K562 (cell line): ENCODE measurements at regions not wholly inside any gene's neighbourhood (a gene's known extent, or its start where the extent isn't known, plus 50 kb on each side); places are given as distances from the start of the nearest gene placed in this dataset.

ENCODE experiments used
- ATAC-seq: fragments of 200-7000 bp; cut with Tn5 transposase; 3 replicates; pipeline ENCODE4 v1.9.1; 2020; ENCODE audit warnings: moderate library complexity
- BruUV-seq: library from RNA; stranded (reverse); fragments of 400-500 nt; replicated peaks from 2 replicates; lab custom pipeline; 2021; lab: Mats Ljungman, UMichigan
- CTCF ChIA-PET: fragments of 300-600 bp; formaldehyde crosslinking; extraction: SDS; loops from one replicate; lab custom pipeline; 2021; ENCODE audit warnings: low intra/inter-chr PET ratio; lab: Yijun Ruan, JAX
- POLR2A ChIA-PET: fragments of 300-600, 350-650 bp; sonication (Branson Sonifier 250); formaldehyde crosslinking; extraction: SDS; loops from one replicate; lab custom pipeline; 2021; ENCODE audit warnings: antibody characterized with exemption, inconsistent platforms; lab: Yijun Ruan, JAX
- DNase-seq, 4 experiments: peaks; one replicate each; pipeline versions ENCODE4 v3.0.0 to v3.0.0-alpha.2; 2011 to 2018; ENCODE audit warnings: low spot score in 3 of 4, mixed read lengths in 3 of 4; ENCODE audit errors: extremely low read depth in 1 of 4
- FAIRE-seq: peaks from 2 replicates; lab custom pipeline; 2011; peaks lifted over from hg19 to GRCh38; lab: Jason Lieb, UNC
- H2AFZ ChIP-seq: 2 replicates; pipeline ENCODE4 v1.6.0; 2011; ENCODE audit warnings: low read depth, low read length, control low read depth, inconsistent platforms
- H3K27ac ChIP-seq: fragments of 200-600 bp; 3 replicates; pipeline ENCODE4 v1.8.0; 2011; ENCODE audit warnings: low read depth, mild to moderate bottlenecking, control low read depth, inconsistent platforms, low read length, moderate library complexity, mixed read lengths; ENCODE audit errors: extremely low read depth
- H3K27me3 ChIP-seq, 2 experiments: fragments of 300-600 bp in 1 of 2; 2 replicates in 1 of 2; 3 replicates in 1 of 2; pipeline versions ENCODE4 v1.6.0 to v1.8.0; 2011; ENCODE audit warnings: inconsistent platforms in 2 of 2, low read length in 2 of 2, mild to moderate bottlenecking in 1 of 2, mixed read lengths in 1 of 2, moderate library complexity in 1 of 2; ENCODE audit not compliant: control insufficient read depth in 2 of 2, insufficient read depth in 2 of 2
- H3K36me3 ChIP-seq: fragments of 300-600 bp; 3 replicates; pipeline ENCODE4 v1.8.0; 2011; ENCODE audit warnings: mild to moderate bottlenecking, low read length, inconsistent platforms; ENCODE audit not compliant: control insufficient read depth, insufficient read depth
- H3K4me1 ChIP-seq, 2 experiments: fragments of 200-600 bp in 1 of 2; replicated peaks in 1 of 2; 2 replicates in 1 of 2; 3 replicates in 1 of 2; pipeline versions ENCODE4 v1.5.1 to v1.8.0; 2011; ENCODE audit warnings: inconsistent platforms in 2 of 2, low read length in 2 of 2, mild to moderate bottlenecking in 1 of 2, mixed read lengths in 1 of 2, moderate library complexity in 1 of 2; ENCODE audit not compliant: control insufficient read depth in 2 of 2, insufficient read depth in 2 of 2
- H3K4me2 ChIP-seq: 2 replicates; pipeline ENCODE4 v1.6.1; 2011; ENCODE audit warnings: low read length, control low read depth, inconsistent platforms, mixed read lengths; ENCODE audit not compliant: insufficient read depth
- H3K4me3 ChIP-seq: fragments of 200-600 bp; sonication (generic), shearing (Covaris generic); 2 replicates; pipeline ENCODE4 v1.5.1; 2016; ENCODE audit warnings: control low read depth, inconsistent platforms
- H3K79me2 ChIP-seq: fragments of 200-600 bp; 3 replicates; pipeline ENCODE4 v1.8.0; 2011; ENCODE audit warnings: low read length, inconsistent platforms; ENCODE audit not compliant: control insufficient read depth, insufficient read depth
- H3K9ac ChIP-seq, 2 experiments: 2 replicates each; pipeline versions ENCODE4 v1.6.0 to v1.6.1; 2011; ENCODE audit warnings: low read depth in 2 of 2, low read length in 2 of 2, control low read depth in 1 of 2, inconsistent platforms in 1 of 2, mild to moderate bottlenecking in 1 of 2, mixed read lengths in 1 of 2; ENCODE audit not compliant: insufficient read depth in 1 of 2
- H3K9me1 ChIP-seq: one replicate; pipeline ENCODE4 v1.6.0; 2011; ENCODE audit warnings: inconsistent platforms, mild to moderate bottlenecking, low read length, moderate library complexity; ENCODE audit not compliant: control insufficient read depth, insufficient read depth
- H3K9me3 ChIP-seq: replicated peaks from 2 replicates; pipeline ENCODE4 v1.5.1; 2011; ENCODE audit warnings: low read depth, low read length, inconsistent platforms; ENCODE audit not compliant: control insufficient read depth, insufficient read depth
- H4K20me1 ChIP-seq: replicated peaks from 2 replicates; pipeline ENCODE4 v1.6.1; 2011; ENCODE audit warnings: low read length, inconsistent platforms, mixed read lengths; ENCODE audit not compliant: control insufficient read depth, insufficient read depth
- BACH1 ChIP-seq: fragments of 200-800 bp; sonication (Bioruptor generic); IDR thresholded peaks from 2 replicates; pipeline ENCODE4 v1.6.1; 2016; ENCODE audit warnings: missing genetic modification characterization, missing compliant biosample characterization
- FOXA3 ChIP-seq, 2 experiments: fragments of 450-650 bp in 1 of 2; sonication (generic) in 1 of 2; formaldehyde crosslinking; IDR thresholded peaks in 1 of 2; conservative IDR thresholded peaks in 1 of 2; 2 replicates each; pipeline versions ENCODE4 v1.4.0 to v1.8.0; 2020 to 2022; ENCODE audit warnings: mild to moderate bottlenecking in 2 of 2, missing genetic modification reagents in 1 of 2
- MEIS2 ChIP-seq: fragments of 450-650 bp; IDR thresholded peaks from 2 replicates; pipeline ENCODE4 v1.6.1; 2014; ENCODE audit warnings: mild to moderate bottlenecking; ENCODE audit not compliant: partially characterized antibody
- POLR2B ChIP-seq: fragments of 450-650 bp; IDR thresholded peaks from 2 replicates; pipeline ENCODE4 v1.6.1; 2018; ENCODE audit warnings: low read depth; ENCODE audit not compliant: partially characterized antibody
- WGBS: fragments of 100-300 bp; shearing (Covaris generic); methylation state at CpG from one replicate; pipeline ENCODE4 v1.1.6; 2016; ENCODE audit warnings: low coverage, mixed read lengths; ENCODE audit not compliant: insufficient coverage; ENCODE audit errors: missing lambda C conversion rate; 5-methylcytosine and 5-hydroxymethylcytosine counted together
- in situ Hi-C: fragments of 300-500 bp; cut with MboI; formaldehyde crosslinking; loops from 4 replicates; pipeline ENCODE4 v1.15.0; 2018; ENCODE audit warnings: inconsistent platforms, mixed read lengths
- intact Hi-C: fragments of 100-400 bp; cut with micrococcal nuclease; formaldehyde crosslinking; loops from 2 replicates; pipeline ENCODE4 v1.14.2; 2022
- TF ChIP-seq, protein P1 (sequence below): fragments of 450-650 bp; IDR thresholded peaks from 2 replicates; pipeline ENCODE4 v1.6.1; 2016
- TF ChIP-seq, protein P2 (sequence below), 2 experiments: fragments of 250-450 bp in 1 of 2; fragments of 450-650 bp in 1 of 2; sonication (Bioruptor Pico) in 1 of 2; IDR thresholded peaks; 2 replicates each; pipeline versions ENCODE4 v1.6.1 to v1.8.0; 2016 to 2021; ENCODE audit warnings: mild to moderate bottlenecking in 2 of 2, moderate library complexity in 2 of 2, missing compliant biosample characterization in 1 of 2, missing genetic modification characterization in 1 of 2
- TF ChIP-seq, protein P3 (sequence below), 2 experiments: IDR thresholded peaks in 1 of 2; conservative IDR thresholded peaks in 1 of 2; 2 replicates each; pipeline ENCODE4 v1.6.1; 2016; ENCODE audit warnings: low read depth in 2 of 2, mild to moderate bottlenecking in 1 of 2, missing compliant biosample characterization in 1 of 2, missing genetic modification characterization in 1 of 2, moderate library complexity in 1 of 2

DNA sequence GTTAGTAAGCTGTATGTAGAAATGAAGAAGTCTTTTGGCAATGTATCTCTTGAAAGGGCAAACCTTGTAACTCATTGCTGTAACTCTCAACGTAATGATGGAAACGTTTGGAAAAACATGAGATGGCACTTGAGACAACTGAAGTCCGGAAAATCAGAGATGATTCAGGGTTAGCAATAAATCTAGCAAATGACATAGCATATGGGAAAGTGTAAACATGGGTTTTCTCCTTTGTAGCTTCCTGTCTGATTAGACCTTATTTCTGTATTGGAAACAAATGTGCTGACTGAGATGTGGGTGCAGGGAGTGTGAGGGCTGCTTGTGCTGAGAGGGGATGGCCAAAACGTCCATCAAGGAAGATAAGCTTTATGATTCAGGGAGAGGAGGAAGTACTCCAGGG is 110.7 kb upstream of the FAM20A start:
- no peak overlapping the region for H3K27ac ChIP-seq
- peaks cover 0 to 9% of the 10 kb centered on the region in 2 experiments; a peak in 3 of 5 replicates for H3K27me3 ChIP-seq
- in situ Hi-C loops = no loop called here
- 0% methylated on average over 4 of the region's 4 CpGs for WGBS
- no peaks in the 10 kb centered on the region for H3K9me1 ChIP-seq
- no peaks in the 10 kb centered on the region for H3K79me2 ChIP-seq
- no peaks in the 10 kb centered on the region for H3K9me3 ChIP-seq
- no peak for ATAC-seq
- FAIRE-seq = no peak
- no peaks in the 10 kb centered on the region for H3K36me3 ChIP-seq
- H3K4me3 ChIP-seq = no peak overlapping the region
- TF ChIP-seq, protein P1, sequence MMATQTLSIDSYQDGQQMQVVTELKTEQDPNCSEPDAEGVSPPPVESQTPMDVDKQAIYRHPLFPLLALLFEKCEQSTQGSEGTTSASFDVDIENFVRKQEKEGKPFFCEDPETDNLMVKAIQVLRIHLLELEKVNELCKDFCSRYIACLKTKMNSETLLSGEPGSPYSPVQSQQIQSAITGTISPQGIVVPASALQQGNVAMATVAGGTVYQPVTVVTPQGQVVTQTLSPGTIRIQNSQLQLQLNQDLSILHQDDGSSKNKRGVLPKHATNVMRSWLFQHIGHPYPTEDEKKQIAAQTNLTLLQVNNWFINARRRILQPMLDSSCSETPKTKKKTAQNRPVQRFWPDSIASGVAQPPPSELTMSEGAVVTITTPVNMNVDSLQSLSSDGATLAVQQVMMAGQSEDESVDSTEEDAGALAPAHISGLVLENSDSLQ = peak; percentile 31; the same call in 1 of the 2 replicates
- TF ChIP-seq POLR2B (no peak), FOXA3 (CRISPR knock-in tag; conservative IDR thresholded peaks at IDR 0.05 in 1 of 2, IDR thresholded peaks at IDR 0.05 in 1 of 2) (0 out of 4 replicates have a peak, but pooled peaks of 1 of the 2 experiments have one; percentile 19), BACH1 (tag) (no peak), MEIS2 (peak; percentile 45)
- TF ChIP-seq, protein P2, sequence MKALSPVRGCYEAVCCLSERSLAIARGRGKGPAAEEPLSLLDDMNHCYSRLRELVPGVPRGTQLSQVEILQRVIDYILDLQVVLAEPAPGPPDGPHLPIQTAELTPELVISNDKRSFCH (CRISPR knock-in tag; IDR thresholded peaks at IDR 0.05) = no peak
- TF ChIP-seq, protein P2 (tag; IDR thresholded peaks at IDR 0.05) = no peak
- TF ChIP-seq, protein P3, sequence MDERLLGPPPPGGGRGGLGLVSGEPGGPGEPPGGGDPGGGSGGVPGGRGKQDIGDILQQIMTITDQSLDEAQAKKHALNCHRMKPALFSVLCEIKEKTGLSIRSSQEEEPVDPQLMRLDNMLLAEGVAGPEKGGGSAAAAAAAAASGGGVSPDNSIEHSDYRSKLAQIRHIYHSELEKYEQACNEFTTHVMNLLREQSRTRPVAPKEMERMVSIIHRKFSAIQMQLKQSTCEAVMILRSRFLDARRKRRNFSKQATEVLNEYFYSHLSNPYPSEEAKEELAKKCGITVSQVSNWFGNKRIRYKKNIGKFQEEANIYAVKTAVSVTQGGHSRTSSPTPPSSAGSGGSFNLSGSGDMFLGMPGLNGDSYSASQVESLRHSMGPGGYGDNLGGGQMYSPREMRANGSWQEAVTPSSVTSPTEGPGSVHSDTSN (CRISPR knock-in tag; IDR thresholded peaks at IDR 0.05; ENCODE audit: low read depth) = no peak
- TF ChIP-seq, protein P3 (tag; conservative IDR thresholded peaks at IDR 0.05; ENCODE audit: low read depth) = peak; percentile 58; the same call in 1 of the 2 replicates
- no peak for DNase-seq
- H2AFZ ChIP-seq = no peak overlapping the region
- intact Hi-C loops = no loop called here
- CTCF ChIA-PET = no interaction called here
- no peaks in the 10 kb centered on the region for H3K4me1 ChIP-seq
- H3K4me2 ChIP-seq = no peak overlapping the region
- no TSS peak for BruUV-seq
- POLR2A ChIA-PET = no interaction called here
- no peak overlapping the region for H3K9ac ChIP-seq
- H4K20me1 ChIP-seq = no peaks in the 10 kb centered on the region
